OCI-LY7 (cell line): ENCODE measurements at regions not wholly inside any gene's neighbourhood (a gene's known extent, or its start where the extent isn't known, plus 50 kb on each side); places are given as distances from the start of the nearest gene placed in this dataset.
"Not testable (repeated sequence)": the region's sequence is repeated elsewhere in the genome, so short reads cannot be mapped to it uniquely, and the experiment has no call there.

ENCODE experiments used
- BruUV-seq: library from RNA; stranded (reverse); fragments of 400-500 nt; replicated peaks from 2 replicates; lab custom pipeline; 2021; lab: Mats Ljungman, UMichigan
- CTCF ChIA-PET: fragments of 300-600 bp; sonication (Branson Sonifier 250); formaldehyde crosslinking; loops from one replicate; lab custom pipeline; 2022; ENCODE audit warnings: antibody characterized with exemption; ENCODE audit not compliant: unreplicated experiment; lab: Charles Lee
- POLR2A ChIA-PET: fragments of 300-600 bp; sonication (Branson Sonifier 250); formaldehyde crosslinking; loops from one replicate; lab custom pipeline; 2022; ENCODE audit warnings: antibody characterized with exemption; lab: Charles Lee
- DNase-seq: peaks from one replicate; pipeline ENCODE4 v3.0.0-alpha.2; 2015; ENCODE audit warnings: low spot score
- H2AFZ ChIP-seq: fragments of 200-600 bp; sonication (generic), shearing (Covaris generic); 2 replicates; pipeline ENCODE4 v1.6.1; 2014; ENCODE audit warnings: mild to moderate bottlenecking, antibody characterized with exemption, low read length, moderate library complexity
- H3K27ac ChIP-seq: fragments of 200-600 bp; sonication (generic); 2 replicates; pipeline ENCODE4 v1.5.1; 2014; ENCODE audit warnings: mixed run types, low read depth, mild to moderate bottlenecking, moderate library complexity, low read length, inconsistent platforms; ENCODE audit not compliant: poor library complexity, severe bottlenecking
- H3K36me3 ChIP-seq: fragments of 200-600 bp; sonication (generic); 2 replicates; pipeline ENCODE4 v1.6.1; 2014; ENCODE audit warnings: mild to moderate bottlenecking, antibody characterized with exemption, low read length, moderate library complexity, mixed read lengths; ENCODE audit not compliant: insufficient read depth
- H3K4me1 ChIP-seq: fragments of 200-600 bp; sonication (generic); 2 replicates; pipeline ENCODE4 v1.5.1; 2014; ENCODE audit warnings: mild to moderate bottlenecking, low read length; ENCODE audit not compliant: insufficient read depth, poor library complexity, severe bottlenecking
- H3K4me2 ChIP-seq: fragments of 200-600 bp; sonication (generic); 2 replicates; pipeline ENCODE4 v1.6.1; 2014; ENCODE audit warnings: mild to moderate bottlenecking, low read length
- H3K4me3 ChIP-seq: fragments of 200-600 bp; sonication (generic); 2 replicates; pipeline ENCODE4 v1.5.1; 2014; ENCODE audit warnings: mild to moderate bottlenecking, low read depth, low read length; ENCODE audit not compliant: poor library complexity, severe bottlenecking
- H3K79me2 ChIP-seq: fragments of 200-600 bp; sonication (generic); 2 replicates; pipeline ENCODE4 v1.6.1; 2016; ENCODE audit warnings: low read depth, mild to moderate bottlenecking, low read length, moderate library complexity, mixed read lengths; ENCODE audit not compliant: insufficient read depth
- H3K9me2 ChIP-seq: fragments of 200-600 bp; sonication (generic); 2 replicates; pipeline ENCODE4 v1.6.1; 2016; ENCODE audit warnings: mild to moderate bottlenecking, low read length, mixed read lengths; ENCODE audit not compliant: insufficient read depth
- H3K9me3 ChIP-seq: fragments of 200-600 bp; sonication (generic); 2 replicates; pipeline ENCODE4 v1.6.1; 2014; ENCODE audit warnings: mild to moderate bottlenecking, mixed run types, low read length, mixed read lengths
- H4K20me1 ChIP-seq: fragments of 200-600 bp; sonication (generic); 2 replicates; pipeline ENCODE4 v1.6.1; 2014; ENCODE audit warnings: mild to moderate bottlenecking, antibody characterized with exemption, low read length, moderate library complexity, mixed read lengths; ENCODE audit not compliant: insufficient read depth
- CTCF ChIP-seq: fragments of 200-600 bp; sonication (generic); conservative IDR thresholded peaks from 2 replicates; pipeline ENCODE4 v1.5.1; 2014; ENCODE audit warnings: mild to moderate bottlenecking, antibody characterized with exemption, low read length, moderate library complexity, mixed read lengths
- EZH2phosphoT487 ChIP-seq: fragments of 200-600 bp; sonication (generic); IDR thresholded peaks from 2 replicates; pipeline ENCODE4 v1.6.1; 2018; ENCODE audit warnings: low read depth, borderline replicate concordance, mild to moderate bottlenecking, mixed run types, antibody characterized with exemption, low read length, moderate library complexity, mixed read lengths
- intact Hi-C: fragments of 100-400 bp; cut with micrococcal nuclease; formaldehyde crosslinking; loops from one replicate; pipeline ENCODE4 v1.10.0; 2022; ENCODE audit not compliant: unreplicated experiment

- no peaks in the 10 kb centered on the region for H3K79me2 ChIP-seq
- intact Hi-C loops: no loop called here
- no peak overlapping the region for H2AFZ ChIP-seq
- BruUV-seq: no TSS peak
- ChIA-PET CTCF (no interaction called here), POLR2A (no interaction called here)
- no peak overlapping the region for H3K27ac ChIP-seq
- H3K9me3 ChIP-seq: no peaks in the 10 kb centered on the region
- no peaks in the 10 kb centered on the region for H3K36me3 ChIP-seq
- H3K4me1 ChIP-seq: no peaks in the 10 kb centered on the region
- no peaks in the 10 kb centered on the region for H4K20me1 ChIP-seq
- TF ChIP-seq EZH2phosphoT487 (no peak), CTCF (no peak)
- no peak overlapping the region for H3K4me3 ChIP-seq
- no peaks in the 10 kb centered on the region for H3K9me2 ChIP-seq
- H3K4me2 ChIP-seq: no peak overlapping the region
- no peak for DNase-seq
These were observed 378.0 kb upstream of the SGO1 start for GRCh38 chr3:20563985-20564384.

DNA sequence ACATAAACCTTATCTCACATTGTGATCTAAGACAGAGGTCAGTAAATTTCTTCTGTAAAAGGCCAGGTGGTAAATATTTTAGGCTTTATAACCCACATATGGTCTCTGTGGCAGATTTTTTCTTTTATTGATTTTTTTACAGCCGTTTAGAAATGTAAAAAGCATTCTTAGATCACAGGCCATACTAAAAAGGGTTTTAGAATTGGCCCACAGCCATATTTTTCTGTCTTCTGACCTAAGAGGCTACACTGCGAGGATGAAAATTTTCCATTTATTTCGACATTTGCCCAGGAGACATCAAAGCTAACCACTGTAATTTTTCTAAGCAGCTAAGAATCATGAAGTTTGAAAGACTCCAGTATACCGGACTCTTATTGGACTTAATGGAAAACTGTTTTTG, 377.2 kb upstream of the SGO1 start:
- H4K20me1 ChIP-seq: no peaks in the 10 kb centered on the region
- H3K4me1 ChIP-seq: no peaks in the 10 kb centered on the region
- H3K4me2 ChIP-seq: no peak overlapping the region
- POLR2A ChIA-PET: no interaction called here
- no peak for DNase-seq
- H3K27ac ChIP-seq: no peak overlapping the region
- TF ChIP-seq CTCF (no peak), EZH2phosphoT487 (no peak)
- no peak overlapping the region for H2AFZ ChIP-seq
- no peaks in the 10 kb centered on the region for H3K9me2 ChIP-seq
- no TSS peak for BruUV-seq
- no peak overlapping the region for H3K4me3 ChIP-seq
- H3K79me2 ChIP-seq: no peaks in the 10 kb centered on the region
- H3K9me3 ChIP-seq: no peaks in the 10 kb centered on the region
- H3K36me3 ChIP-seq: no peaks in the 10 kb centered on the region
- intact Hi-C loops: no loop called here
- CTCF ChIA-PET: no interaction called here

DNA sequence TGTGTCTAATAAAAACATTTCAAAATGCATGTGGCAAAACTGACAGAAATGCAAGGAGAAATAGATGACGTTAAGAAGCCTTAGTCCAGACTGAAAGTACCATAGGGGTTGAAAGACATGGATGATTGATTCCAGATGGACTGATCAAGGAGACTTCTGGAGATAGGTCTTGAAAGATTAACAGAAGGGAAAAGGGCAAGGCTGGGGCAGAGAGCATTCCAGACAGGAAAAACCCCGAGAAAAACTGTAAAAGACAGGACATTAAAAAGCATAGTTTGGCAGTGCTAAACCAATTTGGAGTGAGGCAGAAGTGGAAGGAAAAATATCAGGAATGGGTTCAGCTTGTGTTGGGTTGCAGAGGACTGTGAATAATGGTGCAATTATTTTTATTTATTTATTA, 375.2 kb upstream of the SGO1 start:
- BruUV-seq: no TSS peak
- Histone ChIP-seq H3K4me1 (no peaks in the 10 kb centered on the region), H2AFZ (no peak overlapping the region), H3K27ac (no peak overlapping the region), H3K4me2 (no peak overlapping the region), H3K36me3 (no peaks in the 10 kb centered on the region), H4K20me1 (no peaks in the 10 kb centered on the region), H3K4me3 (no peak overlapping the region), H3K79me2 (no peaks in the 10 kb centered on the region), H3K9me2 (no peaks in the 10 kb centered on the region), H3K9me3 (no peaks in the 10 kb centered on the region)
- intact Hi-C loops: no loop called here
- CTCF ChIA-PET: no interaction called here
- POLR2A ChIA-PET: no interaction called here
- TF ChIP-seq CTCF: no peak
- TF ChIP-seq EZH2phosphoT487: no peak
- no peak for DNase-seq

DNA sequence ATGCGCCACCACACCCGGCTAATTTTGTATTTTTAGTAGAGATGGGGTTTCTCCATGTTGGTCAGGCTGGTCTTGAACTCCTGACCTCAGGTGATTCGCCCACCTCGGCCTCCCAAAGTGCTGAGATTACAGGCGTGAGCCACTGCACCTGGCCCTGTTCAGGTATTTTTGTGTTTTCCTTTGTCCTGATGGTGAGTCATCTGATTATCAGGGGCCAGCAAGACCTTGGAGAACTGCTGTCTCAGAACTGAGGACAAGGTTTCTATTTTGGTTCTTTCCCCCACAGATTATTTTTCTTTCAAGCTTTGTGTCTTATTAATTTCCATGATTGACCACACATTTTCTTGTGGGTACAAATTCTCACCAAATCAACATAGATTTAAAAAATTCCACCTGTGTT, 374.4 kb upstream of the SGO1 start:
- H2AFZ ChIP-seq, H3K36me3 ChIP-seq, H3K4me1 ChIP-seq, BruUV-seq, DNase-seq, H3K27ac ChIP-seq, H3K9me3 ChIP-seq, H3K4me2 ChIP-seq, POLR2A ChIA-PET, H3K79me2 ChIP-seq, H3K9me2 ChIP-seq, H3K4me3 ChIP-seq, CTCF ChIA-PET, H4K20me1 ChIP-seq, intact Hi-C loops: not testable (repeated sequence)
